Heart right ventricle (tissue), 16 donors: ENCODE measurements at regions not wholly inside any gene's neighbourhood (a gene's known extent, or its start where the extent isn't known, plus 50 kb on each side); places are given as distances from the start of the nearest gene placed in this dataset.
"Not testable (repeated sequence)": the region's sequence is repeated elsewhere in the genome, so short reads cannot be mapped to it uniquely, and the experiment has no call there.

Experiments used
- ATAC-seq, 8 donors: fragments of 200-7000 bp; cut with Tn5 transposase; one replicate each; pipeline ENCODE4 v1.9.1; 2020; ENCODE audit warnings: mild to moderate bottlenecking in 8 of 8, moderate library complexity in 8 of 8, moderate number of reproducible peaks in 1 of 8
- DNase-seq, 2 donors: peaks; one replicate each; pipeline ENCODE4 v3.0.0-alpha.2; 2020
- H3K27ac ChIP-seq, 10 donors: fragments of 200-600 bp; sonication (generic) in 2 of 10; one replicate each; pipeline versions ENCODE4 v1.5.0 to v1.8.0; 2020 to 2022; ENCODE audit warnings: mild to moderate bottlenecking in 3 of 10
- H3K27me3 ChIP-seq, 7 donors: fragments of 200-600 bp; one replicate each; pipeline ENCODE4 v1.8.0; 2021 to 2022; ENCODE audit warnings: mild to moderate bottlenecking in 2 of 7
- H3K36me3 ChIP-seq, 9 donors: fragments of 200-600 bp; sonication (generic) in 1 of 9; one replicate each; pipeline versions ENCODE4 v1.5.0 to v1.8.0; 2020 to 2022; ENCODE audit warnings: mild to moderate bottlenecking in 2 of 9
- H3K4me1 ChIP-seq, 9 donors: fragments of 200-600 bp; sonication (generic) in 1 of 9; one replicate each; pipeline versions ENCODE4 v1.5.0 to v1.8.0; 2020 to 2022; ENCODE audit warnings: mild to moderate bottlenecking in 4 of 9
- H3K4me3 ChIP-seq, 10 donors: fragments of 200-600 bp; sonication (generic) in 2 of 10; one replicate each; pipeline versions ENCODE4 v1.5.0 to v1.8.0; 2020 to 2022; ENCODE audit warnings: mild to moderate bottlenecking in 7 of 10, moderate library complexity in 2 of 10
- H3K9me3 ChIP-seq, 11 donors: fragments of 200-600 bp in 10 of 11; sonication (generic) in 2 of 11; one replicate each; pipeline versions ENCODE4 v1.5.0 to v1.8.0; 2013 to 2022; ENCODE audit warnings: mild to moderate bottlenecking in 2 of 11, control low read depth in 1 of 11, moderate library complexity in 1 of 11
- CTCF ChIP-seq, 9 donors: fragments of 200-600 bp; sonication (generic) in 2 of 9; IDR thresholded peaks; one replicate each; pipeline versions ENCODE4 v1.5.0 to v1.8.0; 2021 to 2022; ENCODE audit warnings: antibody characterized with exemption in 9 of 9, mild to moderate bottlenecking in 5 of 9, moderate library complexity in 1 of 9
- WGBS, 2 donors: extraction: QIAGEN DNeasy Blood & Tissue Kit; methylation state at CpG; one replicate each; pipeline ENCODE4 v1.1.7; 2013; ENCODE audit warnings: inconsistent platforms in 1 of 2; 5-methylcytosine and 5-hydroxymethylcytosine counted together
- intact Hi-C, 10 donors: fragments of 100-400 bp; cut with DNase I; formaldehyde crosslinking; loops; one replicate each; pipeline versions ENCODE4 v1.11.1 to v1.14.2; 2022
- donor health status: Arrhythmogenic right ventricular cardiomyopathy.
- donor health status: ischemic (EF 13 %, LVEDD 7.1; RV severe dilation, severe dysfunction).
- donor health status: healthy with polysubstance abuse.
- donor health status: DM: no; HTN: yes; CAD: no.
- donor health status: DM: no; HTN: no; CAD: no.
- donor health status: ischemic (EF 25% LVEDD 6.9; RV normal size, moderate dysfunction).
- donor health status: ischemic (EF 25% LVEDD 5.7; RV mildly dilated, moderate dysfunction).
- donor health status: healthy.
- donor health status: DM: yes; HTN: yes; CAD: no.
- donor health status: Ischemic cardiomyopathy.
- donor health status: ischemic (EF 35%, LVEDD 5.7; RV mildly dilated, moderate dysfunction).
- donor health status: nonischemic (EF 11% LVEDD 7.7; RV severe dilation, severe dysfunction).
- donor health status: DM: yes; HTN: yes; CAD: no.
- donor health status: PGD.
- donor health status: ischemic (EF 29% LVEDD 5.4; RV normal size, mild dysfunction).
- donor health status: nonischemic (EF 23%, LVEDD 6.1; RV moderate dilation, normal function).

- H3K27ac ChIP-seq, H3K9me3 ChIP-seq, H3K4me3 ChIP-seq, H3K4me1 ChIP-seq, H3K36me3 ChIP-seq, ATAC-seq, intact Hi-C loops, H3K27me3 ChIP-seq, DNase-seq: not testable (repeated sequence)
- 60 to 64% methylated on average over 3 to 4 of the region's 4 CpGs for WGBS, 2 donors
- peak in 1 of 9 donors; percentile 28 for TF ChIP-seq CTCF (IDR thresholded peaks at IDR 0.05)
These were observed 473.0 kb downstream of the SPATA31A1 start for GRCh38 chr9:39828457-39828856.
